Neural cell (in vitro differentiated cells): ENCODE measurements at regions not wholly inside any gene's neighbourhood (a gene's known extent, or its start where the extent isn't known, plus 50 kb on each side); places are given as distances from the start of the nearest gene placed in this dataset.

ENCODE experiments used
- H2AFZ ChIP-seq: fragments of 200-600, 300-800 bp; sonication (generic), shearing (Covaris generic); 2 replicates; pipeline ENCODE4 v1.6.0; 2014; ENCODE audit warnings: low read depth, mild to moderate bottlenecking, antibody characterized with exemption, low read length, moderate library complexity
- H3F3A ChIP-seq: fragments of 200-600 bp; shearing (Covaris generic); 2 replicates; pipeline ENCODE4 v1.6.1; 2016; ENCODE audit warnings: mild to moderate bottlenecking, moderate library complexity, mixed read lengths, antibody characterized with exemption, low read length; ENCODE audit not compliant: insufficient read depth, poor library complexity, severe bottlenecking
- H3K27ac ChIP-seq: fragments of 200-600, 300-800 bp; sonication (generic), shearing (Covaris generic); 2 replicates; pipeline ENCODE4 v1.5.1; 2014; ENCODE audit warnings: mild to moderate bottlenecking, low read length, moderate library complexity
- H3K27me3 ChIP-seq: fragments of 300-800, 200-600 bp; sonication (generic), shearing (Covaris generic); 2 replicates; pipeline ENCODE4 v1.6.0; 2014; ENCODE audit warnings: mild to moderate bottlenecking, low read depth, low read length, moderate library complexity; ENCODE audit not compliant: insufficient read depth
- H3K36me3 ChIP-seq: fragments of 300-800, 200-600 bp; sonication (generic), shearing (Covaris generic); 2 replicates; pipeline ENCODE4 v1.5.1; 2014; ENCODE audit warnings: mild to moderate bottlenecking, antibody characterized with exemption, low read length, moderate library complexity; ENCODE audit not compliant: insufficient read depth
- H3K4me2 ChIP-seq: fragments of 300-800, 200-600 bp; sonication (generic), shearing (Covaris generic); 2 replicates; pipeline ENCODE4 v1.6.0; 2014; ENCODE audit warnings: mild to moderate bottlenecking, low read length
- H3K4me3 ChIP-seq: fragments of 300-800, 200-600 bp; sonication (generic), shearing (Covaris generic); 2 replicates; pipeline ENCODE4 v1.5.1; 2014; ENCODE audit warnings: mild to moderate bottlenecking, low read length, moderate library complexity
- H3K79me2 ChIP-seq: fragments of 200-600 bp; shearing (Covaris generic); replicated peaks from 2 replicates; pipeline ENCODE4 v1.6.0; 2014; ENCODE audit warnings: mild to moderate bottlenecking, low read length, moderate library complexity; ENCODE audit not compliant: insufficient read depth
- H3K9ac ChIP-seq: fragments of 300-800, 200-600 bp; sonication (generic), shearing (Covaris generic); 2 replicates; pipeline ENCODE4 v1.6.1; 2016; ENCODE audit warnings: mild to moderate bottlenecking, low read length, mixed read lengths
- H3K9me2 ChIP-seq: fragments of 200-600 bp; shearing (Covaris generic); 2 replicates; pipeline ENCODE4 v1.6.1; 2016; ENCODE audit warnings: mild to moderate bottlenecking, low read length, mixed read lengths; ENCODE audit not compliant: insufficient read depth
- H3K9me3 ChIP-seq: fragments of 200-600, 300-800 bp; sonication (generic), shearing (Covaris generic); 2 replicates; pipeline ENCODE4 v1.6.1; 2016; ENCODE audit warnings: mild to moderate bottlenecking, mixed run types, low read length, moderate library complexity, mixed read lengths
- H4K20me1 ChIP-seq: fragments of 200-600 bp; shearing (Covaris generic); 2 replicates; pipeline ENCODE4 v1.6.1; 2016; ENCODE audit warnings: mild to moderate bottlenecking, mixed run types; ENCODE audit not compliant: insufficient read depth
- CTCF ChIP-seq: fragments of 450-650 bp; IDR thresholded peaks from 2 replicates; pipeline ENCODE4 v1.5.1; 2014; ENCODE audit warnings: antibody characterized with exemption, mild to moderate bottlenecking, moderate library complexity; ENCODE audit not compliant: poor library complexity, severe bottlenecking
- EP300 ChIP-seq: fragments of 450-650 bp; conservative IDR thresholded peaks from 2 replicates; pipeline ENCODE4 v1.6.1; 2014; ENCODE audit warnings: antibody characterized with exemption, mild to moderate bottlenecking, moderate library complexity; ENCODE audit not compliant: poor library complexity, severe bottlenecking
- EZH2 ChIP-seq: fragments of 200-600, 300-800 bp; shearing (Covaris generic), sonication (generic); IDR thresholded peaks from 2 replicates; pipeline ENCODE4 v1.6.1; 2014; ENCODE audit warnings: antibody characterized with exemption, low read length, borderline replicate concordance, mild to moderate bottlenecking; ENCODE audit not compliant: insufficient read depth, poor library complexity, severe bottlenecking
- MXI1 ChIP-seq: fragments of 450-650 bp; conservative IDR thresholded peaks from 2 replicates; pipeline ENCODE4 v1.6.1; 2014; ENCODE audit warnings: antibody characterized with exemption, mild to moderate bottlenecking; ENCODE audit not compliant: poor library complexity, severe bottlenecking
- POLR2AphosphoS5 ChIP-seq: IDR thresholded peaks from 2 replicates; pipeline ENCODE4 v1.6.1; 2012
- RAD21 ChIP-seq: fragments of 450-650 bp; conservative IDR thresholded peaks from 2 replicates; pipeline ENCODE4 v1.6.1; 2014; ENCODE audit warnings: antibody characterized with exemption, mild to moderate bottlenecking, moderate library complexity
- REST ChIP-seq: IDR thresholded peaks from 2 replicates; pipeline ENCODE4 v1.6.1; 2012; ENCODE audit warnings: borderline replicate concordance
- SMC3 ChIP-seq: fragments of 450-650 bp; conservative IDR thresholded peaks from 2 replicates; pipeline ENCODE4 v1.6.1; 2014; ENCODE audit warnings: antibody characterized with exemption, mild to moderate bottlenecking, moderate library complexity; ENCODE audit not compliant: poor library complexity
- TAF1 ChIP-seq: IDR thresholded peaks from 2 replicates; pipeline ENCODE4 v1.6.1; 2012; ENCODE audit warnings: low read depth

GRCh38 chr7:68700414-68700813 is 897.9 kb upstream of the AUTS2 start:
- no peak for TF ChIP-seq POLR2AphosphoS5
- H3K27me3 ChIP-seq = no peaks in the 10 kb centered on the region
- H2AFZ ChIP-seq = no peak overlapping the region

GRCh38 chr7:68706291-68706690 is 892.0 kb upstream of the AUTS2 start:
- TF ChIP-seq MXI1 = no peak
- no peak for TF ChIP-seq EZH2
- TF ChIP-seq SMC3 = no peak
- TF ChIP-seq POLR2AphosphoS5 = no peak
- no peak for TF ChIP-seq CTCF
- no peak for TF ChIP-seq REST
- TF ChIP-seq TAF1 = no peak
- TF ChIP-seq RAD21 = no peak
- TF ChIP-seq EP300 = no peak
- H3K4me3 ChIP-seq = no peak overlapping the region
- H3K27ac ChIP-seq = no peak overlapping the region
- no peaks in the 10 kb centered on the region for H3K9me2 ChIP-seq
- H3K36me3 ChIP-seq = no peaks in the 10 kb centered on the region
- H4K20me1 ChIP-seq = no peaks in the 10 kb centered on the region
- H3F3A ChIP-seq = no peaks in the 10 kb centered on the region
- H3K4me2 ChIP-seq = no peak overlapping the region
- no peaks in the 10 kb centered on the region for H3K79me2 ChIP-seq
- H3K9me3 ChIP-seq = no peaks in the 10 kb centered on the region
- H3K27me3 ChIP-seq = no peaks in the 10 kb centered on the region
- H2AFZ ChIP-seq = no peak overlapping the region
- H3K9ac ChIP-seq = no peak overlapping the region

More at GRCh38 chr7:68700414-68700813, 897.9 kb upstream of the AUTS2 start:
- Histone ChIP-seq H3K27ac (no peak overlapping the region), H3K9ac (no peak overlapping the region), H3K9me3 (no peaks in the 10 kb centered on the region), H3K4me2 (no peak overlapping the region), H3F3A (no peaks in the 10 kb centered on the region), H3K36me3 (no peaks in the 10 kb centered on the region), H3K4me3 (no peak overlapping the region), H3K9me2 (no peaks in the 10 kb centered on the region), H3K79me2 (no peaks in the 10 kb centered on the region), H4K20me1 (no peaks in the 10 kb centered on the region)

- H3K9me3 ChIP-seq = no peaks in the 10 kb centered on the region
- no peak overlapping the region for H3K27ac ChIP-seq
- H3K27me3 ChIP-seq = no peaks in the 10 kb centered on the region
- no peak for TF ChIP-seq REST
- no peak for TF ChIP-seq CTCF
- TF ChIP-seq EZH2 = no peak
- TF ChIP-seq EP300 = no peak
- no peak for TF ChIP-seq POLR2AphosphoS5
- TF ChIP-seq TAF1 = no peak
- TF ChIP-seq MXI1 = no peak
- TF ChIP-seq SMC3 = no peak
- TF ChIP-seq RAD21 = no peak
- no peaks in the 10 kb centered on the region for H3K9me2 ChIP-seq
- H3F3A ChIP-seq = no peaks in the 10 kb centered on the region
- no peak overlapping the region for H3K9ac ChIP-seq
- H3K36me3 ChIP-seq = no peaks in the 10 kb centered on the region
- no peaks in the 10 kb centered on the region for H4K20me1 ChIP-seq
- H3K79me2 ChIP-seq = no peaks in the 10 kb centered on the region
- H2AFZ ChIP-seq = no peak overlapping the region
- H3K4me3 ChIP-seq = no peak overlapping the region
- H3K4me2 ChIP-seq = no peak overlapping the region
Observed at GRCh38 chr7:68707159-68707558, 891.1 kb upstream of the AUTS2 start.
